ENCODE measurements at regions not wholly inside any gene's neighbourhood (a gene's known extent, or its start where the extent isn't known, plus 50 kb on each side); places are given as distances from the start of the nearest gene placed in this dataset.

GRCh38 chr3:167091226-167091625 lies 288.9 kb downstream of the ZBBX start:
- intact Hi-C loops (cut with DNase I, micrococcal nuclease): no loop called here
- H3K36me3 ChIP-seq (ENCODE audit: insufficient read depth, low read length): no peaks in the 10 kb centered on the region
- Mint-ChIP-seq H3K4me3 (no peak overlapping the region), H3K9me3 (peaks cover 5% of the 10 kb centered on the region), H3K36me3 (ENCODE audit: low read depth) (no peaks in the 10 kb centered on the region), H3K4me1 (ENCODE audit: low read depth) (no peaks in the 10 kb centered on the region), H3K27me3 (no peaks in the 10 kb centered on the region), H3K27ac (no peak overlapping the region)
- no peak for TF ChIP-seq CTCF (IDR thresholded peaks at IDR 0.05)
- H3K4me1 ChIP-seq (ENCODE audit: insufficient read depth, low read length): no peaks in the 10 kb centered on the region
- no peaks in the 10 kb centered on the region for H3K27me3 ChIP-seq (ENCODE audit: control insufficient read depth in 1 of 2, insufficient read depth in 2 of 2, low read length in 2 of 2)
- CTCF ChIA-PET: no interaction called here
- H3K27ac ChIP-seq (ENCODE audit: low read depth in 1 of 2, low read length in 2 of 2): no peak overlapping the region
- POLR2A ChIA-PET: no interaction called here
- H3K9me3 ChIP-seq (ENCODE audit: control insufficient read depth in 1 of 2, insufficient read depth in 1 of 2, low read length in 2 of 2): no peaks in the 10 kb centered on the region
- H3K4me3 ChIP-seq (ENCODE audit: low read length): no peak overlapping the region
- no peak for DNase-seq
- no peak for ATAC-seq (ENCODE audit: poor library complexity)

- no peak for DNase-seq
- POLR2A ChIA-PET: no interaction called here
- no peak for ATAC-seq (ENCODE audit: poor library complexity)
- H3K4me1 Mint-ChIP-seq (ENCODE audit: low read depth): no peaks in the 10 kb centered on the region
- no peak overlapping the region for H3K4me3 ChIP-seq (ENCODE audit: low read length)
- no peaks in the 10 kb centered on the region for H3K36me3 Mint-ChIP-seq (ENCODE audit: low read depth)
- TF ChIP-seq CTCF (IDR thresholded peaks at IDR 0.05): no peak
- no peaks in the 10 kb centered on the region for H3K27me3 ChIP-seq (ENCODE audit: control insufficient read depth in 1 of 2, insufficient read depth in 2 of 2, low read length in 2 of 2)
- H3K27ac ChIP-seq (ENCODE audit: low read depth in 1 of 2, low read length in 2 of 2): no peak overlapping the region
- H3K4me1 ChIP-seq (ENCODE audit: insufficient read depth, low read length): no peaks in the 10 kb centered on the region
- intact Hi-C loops (cut with DNase I, micrococcal nuclease): no loop called here
- H3K36me3 ChIP-seq (ENCODE audit: insufficient read depth, low read length): no peaks in the 10 kb centered on the region
- no peak overlapping the region for H3K4me3 Mint-ChIP-seq
- CTCF ChIA-PET: no interaction called here
- H3K27ac Mint-ChIP-seq: no peak overlapping the region
- H3K27me3 Mint-ChIP-seq: no peaks in the 10 kb centered on the region
- H3K9me3 Mint-ChIP-seq: no peaks in the 10 kb centered on the region
- H3K9me3 ChIP-seq (ENCODE audit: control insufficient read depth in 1 of 2, insufficient read depth in 1 of 2, low read length in 2 of 2): no peaks in the 10 kb centered on the region
Observed at GRCh38 chr3:167084545-167084944, 295.6 kb downstream of the ZBBX start.

GRCh38 chr3:167078070-167078622 lies 302.0 kb downstream of the ZBBX start:
- intact Hi-C loops (cut with DNase I, micrococcal nuclease): no loop called here
- H3K4me3 ChIP-seq (ENCODE audit: low read length): no peak overlapping the region
- H3K4me1 ChIP-seq (ENCODE audit: insufficient read depth, low read length): no peaks in the 10 kb centered on the region
- no peaks in the 10 kb centered on the region for H3K27me3 ChIP-seq (ENCODE audit: control insufficient read depth in 1 of 2, insufficient read depth in 2 of 2, low read length in 2 of 2)
- H3K27ac Mint-ChIP-seq: no peak overlapping the region
- TF ChIP-seq CTCF (IDR thresholded peaks at IDR 0.05): no peak
- no peak for DNase-seq
- no peak for ATAC-seq (ENCODE audit: poor library complexity)
- POLR2A ChIA-PET: no interaction called here
- H3K9me3 Mint-ChIP-seq: peaks cover 5% of the 10 kb centered on the region
- no peaks in the 10 kb centered on the region for H3K36me3 ChIP-seq (ENCODE audit: insufficient read depth, low read length)
- CTCF ChIA-PET: no interaction called here
- H3K27ac ChIP-seq (ENCODE audit: low read depth in 1 of 2, low read length in 2 of 2): no peak overlapping the region
- H3K36me3 Mint-ChIP-seq (ENCODE audit: low read depth): no peaks in the 10 kb centered on the region
- no peaks in the 10 kb centered on the region for H3K27me3 Mint-ChIP-seq
- no peak overlapping the region for H3K4me3 Mint-ChIP-seq
- H3K4me1 Mint-ChIP-seq (ENCODE audit: low read depth): no peaks in the 10 kb centered on the region
- H3K9me3 ChIP-seq (ENCODE audit: control insufficient read depth in 1 of 2, insufficient read depth in 1 of 2, low read length in 2 of 2): peaks cover 0 to 6% of the 10 kb centered on the region in 2 experiments

Measured in CD4-positive, alpha-beta T cell (primary cell).